ENCODE measurements at regions not wholly inside any gene's neighbourhood (a gene's known extent, or its start where the extent isn't known, plus 50 kb on each side); places are given as distances from the start of the nearest gene placed in this dataset.
"Not testable (repeated sequence)": the region's sequence is repeated elsewhere in the genome, so short reads cannot be mapped to it uniquely, and the experiment has no call there.

GRCh38 chr10:83492004-83492403 lies 647.3 kb upstream of the GHITM start:
- CTCF ChIA-PET, result interaction anchor here (1.4 to 1.5 kb wide), 2 partner anchors 16 to 31 kb away, joined by 3 read pairs; no protein-coding TSS in a partner anchor
- POLR2A ChIA-PET, result no interaction called here
- DNase-seq (ENCODE audit: extremely low spot score), result no peak

GRCh38 chr10:83512681-83513080 lies 626.6 kb upstream of the GHITM start:
- TF ChIP-seq CTCF (IDR thresholded peaks at IDR 0.05; ENCODE audit: control extremely low read depth, extremely low read depth, low read depth, missing control alignments), result no peak
- no peak for DNase-seq (ENCODE audit: extremely low spot score)
- CTCF ChIA-PET, result interaction anchor here (1.0 kb wide), 1 partner anchor 17 kb away, joined by 3 read pairs; no protein-coding TSS in a partner anchor
- POLR2A ChIA-PET, result no interaction called here

More at GRCh38 chr10:83492004-83492403, 647.3 kb upstream of the GHITM start:
- no peak for TF ChIP-seq CTCF (IDR thresholded peaks at IDR 0.05; ENCODE audit: control extremely low read depth, extremely low read depth, low read depth, missing control alignments)

- CTCF ChIA-PET, result no interaction called here
- POLR2A ChIA-PET, result no interaction called here
- no peak for DNase-seq (ENCODE audit: extremely low spot score)
- TF ChIP-seq CTCF (IDR thresholded peaks at IDR 0.05; ENCODE audit: control extremely low read depth, extremely low read depth, low read depth, missing control alignments), result no peak
These were observed 624.3 kb upstream of the GHITM start for GRCh38 chr10:83515001-83515400.

DNA sequence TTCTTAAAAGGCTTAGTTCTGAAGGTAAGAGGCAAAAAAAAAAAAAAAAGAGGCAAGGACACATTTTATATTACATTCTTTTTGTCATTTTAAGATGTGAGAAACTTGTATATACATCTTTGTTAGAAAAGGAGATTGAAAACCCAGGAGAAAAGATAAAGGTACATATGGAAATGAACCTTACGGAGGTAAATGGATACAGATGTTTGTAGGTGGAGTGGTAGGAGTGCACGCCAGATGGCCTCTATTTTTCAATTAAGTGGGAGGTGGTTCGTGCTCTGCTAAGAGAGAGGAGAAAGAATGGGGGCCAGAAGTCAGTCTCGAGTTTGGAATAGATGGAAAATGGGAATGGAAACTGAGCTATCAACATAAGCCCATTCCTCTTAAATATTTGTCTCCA lies 622.5 kb upstream of the GHITM start:
- ChIA-PET CTCF (no interaction called here), POLR2A (no interaction called here)
- DNase-seq (ENCODE audit: extremely low spot score), result no peak
- TF ChIP-seq CTCF (IDR thresholded peaks at IDR 0.05; ENCODE audit: control extremely low read depth, extremely low read depth, low read depth, missing control alignments), result no peak

DNA sequence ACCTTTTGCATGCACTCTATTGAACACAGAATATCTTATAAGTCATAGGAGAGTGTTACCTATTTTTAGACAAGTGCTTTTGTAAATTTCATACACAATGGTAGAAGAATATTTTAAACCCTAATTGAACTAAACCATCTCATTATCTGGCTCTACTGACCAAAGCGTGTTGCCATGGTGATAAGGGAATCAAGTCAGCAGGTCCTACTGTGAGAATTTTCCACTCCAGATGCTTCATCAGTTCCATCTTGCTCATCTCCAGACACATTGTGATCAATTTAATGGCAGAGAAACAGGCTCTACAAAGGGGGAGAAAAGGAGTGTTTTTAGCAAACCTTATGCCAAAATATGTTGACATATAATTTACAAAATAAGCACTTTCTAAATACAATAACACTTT lies 621.9 kb upstream of the GHITM start:
- ChIA-PET POLR2A (no interaction called here), CTCF (no interaction called here)
- TF ChIP-seq CTCF (IDR thresholded peaks at IDR 0.05; ENCODE audit: control extremely low read depth, extremely low read depth, low read depth, missing control alignments), result no peak
- no peak for DNase-seq (ENCODE audit: extremely low spot score)

GRCh38 chr10:83518779-83519178 lies 620.5 kb upstream of the GHITM start:
- no peak for TF ChIP-seq CTCF (IDR thresholded peaks at IDR 0.05; ENCODE audit: control extremely low read depth, extremely low read depth, low read depth, missing control alignments)
- ChIA-PET POLR2A (no interaction called here), CTCF (no interaction called here)
- DNase-seq (ENCODE audit: extremely low spot score), result no peak

- CTCF ChIA-PET; DNase-seq (ENCODE audit: extremely low spot score); POLR2A ChIA-PET: not testable (repeated sequence)
These were observed 618.9 kb upstream of the GHITM start for GRCh38 chr10:83520386-83520785.

Measured in GM10248 (cell line).